GM21515 (cell line): ENCODE measurements at regions not wholly inside any gene's neighbourhood (a gene's known extent, or its start where the extent isn't known, plus 50 kb on each side); places are given as distances from the start of the nearest gene placed in this dataset.
"Not testable (repeated sequence)": the region's sequence is repeated elsewhere in the genome, so short reads cannot be mapped to it uniquely, and the experiment has no call there.

ENCODE experiments used
- ATAC-seq: cut with Tn5 transposase; IDR thresholded peaks from one replicate; pipeline ENCODE4 v1.9.1; 2021; ENCODE audit not compliant: unreplicated experiment

GRCh38 chr3:90180096-90180495, 1072.7 kb downstream of the EPHA3 start:
- ATAC-seq, result no peak

GRCh38 chr3:90180543-90180942, 1073.1 kb downstream of the EPHA3 start:
- ATAC-seq, result no peak

- ATAC-seq, result peak; percentile 83
These were observed 1075.0 kb downstream of the EPHA3 start for GRCh38 chr3:90182291-90182976.

GRCh38 chr3:90184861-90185260, 1077.4 kb downstream of the EPHA3 start:
- no peak for ATAC-seq

GRCh38 chr3:90197383-90197782, 1090.0 kb downstream of the EPHA3 start:
- not testable (repeated sequence) for ATAC-seq

GRCh38 chr3:90202931-90203330, 1095.5 kb downstream of the EPHA3 start:
- not testable (repeated sequence) for ATAC-seq

GRCh38 chr3:90206482-90206881, 1099.1 kb downstream of the EPHA3 start:
- ATAC-seq, result not testable (repeated sequence)

GRCh38 chr3:90207353-90208097, 1100.1 kb downstream of the EPHA3 start:
- ATAC-seq, result not testable (repeated sequence)

- no peak for ATAC-seq
These were observed 1114.5 kb downstream of the EPHA3 start for GRCh38 chr3:90221900-90222299.

GRCh38 chr3:90241481-90241880, 1134.1 kb downstream of the EPHA3 start:
- ATAC-seq, result no peak

- no peak for ATAC-seq
These were observed 1145.7 kb downstream of the EPHA3 start for GRCh38 chr3:90253131-90253530.

GRCh38 chr3:90261481-90262433, 1154.3 kb downstream of the EPHA3 start:
- no peak for ATAC-seq
